Ishikawa (cell line): ENCODE measurements at regions not wholly inside any gene's neighbourhood (a gene's known extent, or its start where the extent isn't known, plus 50 kb on each side); places are given as distances from the start of the nearest gene placed in this dataset.

Source experiments
- CEBPB ChIP-seq: IDR thresholded peaks from 2 replicates; pipeline ENCODE4 v1.6.1; 2012
- CREB1 ChIP-seq: IDR thresholded peaks from 2 replicates; pipeline ENCODE4 v1.6.1; 2012; ENCODE audit warnings: low read depth
- EGR1 ChIP-seq: IDR thresholded peaks from 2 replicates; pipeline ENCODE4 v1.6.1; 2012
- EP300 ChIP-seq: IDR thresholded peaks from 2 replicates; pipeline ENCODE4 v1.6.1; 2012; ENCODE audit warnings: borderline replicate concordance
- MAX ChIP-seq: IDR thresholded peaks from 2 replicates; pipeline ENCODE4 v1.6.1; 2012
- NFIC ChIP-seq: IDR thresholded peaks from 2 replicates; pipeline ENCODE4 v1.6.1; 2012
- TAF1 ChIP-seq: IDR thresholded peaks from 2 replicates; pipeline ENCODE4 v1.6.1; 2012; ENCODE audit warnings: low read depth, mild to moderate bottlenecking
- TEAD4 ChIP-seq: IDR thresholded peaks from 2 replicates; pipeline ENCODE4 v1.6.1; 2012
- ZBTB7A ChIP-seq: IDR thresholded peaks from 2 replicates; pipeline ENCODE4 v1.6.1; 2012; ENCODE audit warnings: low read depth

- no peak for TF ChIP-seq TEAD4
- no peak for TF ChIP-seq MAX
- TF ChIP-seq NFIC = no peak
- TF ChIP-seq CREB1 = no peak
- no peak for TF ChIP-seq EP300
- TF ChIP-seq EGR1 = no peak
- no peak for TF ChIP-seq ZBTB7A
- no peak for TF ChIP-seq TAF1
- no peak for TF ChIP-seq CEBPB
These were observed 271.5 kb downstream of the MEX3B start for GRCh38 chr15:81774309-81774708.
